HG03558 (cell line): ENCODE measurements at regions not wholly inside any gene's neighbourhood (a gene's known extent, or its start where the extent isn't known, plus 50 kb on each side); places are given as distances from the start of the nearest gene placed in this dataset.
"Not testable (repeated sequence)": the region's sequence is repeated elsewhere in the genome, so short reads cannot be mapped to it uniquely, and the experiment has no call there.

Experiments used
- ATAC-seq: cut with Tn5 transposase; IDR thresholded peaks from one replicate; pipeline ENCODE4 v1.9.1; 2021; ENCODE audit warnings: moderate number of reproducible peaks; ENCODE audit not compliant: unreplicated experiment; ENCODE audit errors: extremely low read depth

GRCh38 chr4:135900956-135901355 is 1631.3 kb downstream of the PCDH18 start:
- ATAC-seq = no peak

GRCh38 chr4:135864304-135864703 is 1662.7 kb upstream of the PABPC4L start:
- ATAC-seq = not testable (repeated sequence)

- no peak for ATAC-seq
These were observed 1639.2 kb upstream of the PABPC4L start for GRCh38 chr4:135840781-135841180.

DNA sequence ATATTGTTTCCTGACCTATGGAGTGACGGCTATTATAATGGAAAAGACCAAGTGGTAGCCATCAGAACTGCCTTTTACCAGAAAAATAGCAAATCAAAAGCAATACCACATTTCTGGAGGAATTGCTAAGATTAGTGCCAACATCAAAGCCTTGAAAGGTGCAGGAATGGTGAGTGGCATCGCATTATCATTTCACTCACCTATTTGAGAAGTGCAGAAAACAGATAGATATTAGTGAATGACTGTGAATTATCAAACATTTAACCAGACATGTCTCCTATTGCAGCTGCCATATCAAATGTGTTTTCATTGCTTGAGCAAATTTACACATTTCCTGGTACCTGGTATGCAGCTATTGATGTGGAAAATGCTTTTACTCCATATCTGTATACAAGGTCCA is 1638.1 kb upstream of the PABPC4L start:
- no peak for ATAC-seq

DNA sequence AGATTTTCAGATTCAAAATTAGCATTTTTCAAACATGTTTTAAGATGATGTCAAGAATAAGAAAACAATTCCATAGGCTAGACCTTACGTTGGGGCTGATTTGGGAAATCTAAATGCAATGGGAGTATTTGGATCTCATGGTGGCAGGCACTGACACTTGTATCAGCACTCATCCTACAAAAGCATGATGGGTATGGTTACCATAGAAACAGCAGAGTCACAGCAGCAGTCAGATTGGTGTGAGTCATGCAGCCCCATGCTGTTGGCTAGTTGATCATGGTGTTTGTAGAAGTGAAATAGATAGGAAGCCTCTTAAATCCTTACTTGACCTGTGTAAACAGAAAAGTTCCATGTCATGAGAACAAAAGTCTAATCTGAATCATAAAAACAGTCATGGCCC is 1637.3 kb upstream of the PABPC4L start:
- ATAC-seq = no peak

- no peak for ATAC-seq
These were observed 1632.9 kb upstream of the PABPC4L start for GRCh38 chr4:135834471-135834870.

GRCh38 chr4:135833529-135833928 is 1631.9 kb upstream of the PABPC4L start:
- no peak for ATAC-seq

GRCh38 chr4:135824759-135825296 is 1623.2 kb upstream of the PABPC4L start:
- no peak for ATAC-seq

GRCh38 chr4:135804785-135805184 is 1603.2 kb upstream of the PABPC4L start:
- no peak for ATAC-seq

DNA sequence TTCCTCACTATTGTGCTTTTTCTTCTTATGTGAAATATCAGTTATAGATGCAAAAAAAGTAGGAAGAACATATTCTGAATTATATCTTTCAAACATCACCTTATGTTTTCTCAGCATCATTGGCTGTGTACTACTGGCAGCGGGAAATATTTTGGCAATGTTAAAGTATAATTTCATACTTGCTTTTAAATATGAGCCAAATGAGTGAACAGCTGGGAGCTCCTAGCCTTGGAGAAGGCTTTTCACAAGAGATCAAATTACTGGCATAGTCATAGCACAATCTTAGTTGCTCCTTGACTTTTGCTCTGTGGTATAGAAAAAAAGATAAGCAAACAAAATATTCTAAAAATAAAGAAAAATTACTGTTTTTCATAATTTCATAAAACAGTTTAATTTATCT is 1575.8 kb upstream of the PABPC4L start:
- no peak for ATAC-seq

DNA sequence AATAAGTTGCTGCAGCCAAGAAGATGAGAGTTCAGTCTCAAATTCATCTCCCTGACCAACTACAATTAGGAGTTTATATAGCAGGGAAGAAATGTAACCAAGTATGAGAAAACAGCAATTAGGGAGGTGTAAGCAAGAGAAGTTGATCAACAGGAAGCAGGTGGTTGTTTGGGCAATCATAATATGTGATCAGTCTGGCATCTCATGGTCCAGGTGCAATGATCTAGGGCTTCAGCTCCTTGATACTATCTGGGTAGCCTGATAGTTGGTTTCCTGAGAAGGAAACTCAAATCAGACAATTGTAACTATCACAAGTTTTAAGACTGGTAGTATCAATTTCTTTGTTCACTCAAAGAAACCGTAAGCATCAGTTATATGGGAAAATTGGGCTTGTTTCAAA is 1574.3 kb upstream of the PABPC4L start:
- no peak for ATAC-seq

- ATAC-seq = no peak
These were observed 1568.9 kb upstream of the PABPC4L start for GRCh38 chr4:135770505-135770904.

GRCh38 chr4:135744928-135745327 is 1543.3 kb upstream of the PABPC4L start:
- no peak for ATAC-seq

DNA sequence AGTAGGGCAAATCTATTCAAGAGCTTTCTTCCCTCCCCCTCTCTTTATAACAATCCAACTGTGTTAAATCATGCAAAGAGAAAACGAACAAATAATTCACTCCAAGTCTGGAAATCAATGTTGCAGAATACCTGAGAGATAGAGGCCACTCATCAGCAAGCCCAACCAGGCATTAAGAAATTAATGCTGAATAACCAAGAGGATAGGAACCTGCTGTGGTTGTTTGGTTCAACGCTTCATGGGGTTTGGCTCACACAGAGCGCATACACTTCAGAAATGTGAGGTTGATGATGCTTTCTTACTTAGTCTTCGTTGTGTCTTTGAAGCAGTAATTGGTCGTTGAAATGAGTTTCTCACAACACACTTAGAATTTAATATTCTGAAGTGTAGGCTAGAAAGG is 1540.0 kb upstream of the PABPC4L start:
- ATAC-seq = no peak

DNA sequence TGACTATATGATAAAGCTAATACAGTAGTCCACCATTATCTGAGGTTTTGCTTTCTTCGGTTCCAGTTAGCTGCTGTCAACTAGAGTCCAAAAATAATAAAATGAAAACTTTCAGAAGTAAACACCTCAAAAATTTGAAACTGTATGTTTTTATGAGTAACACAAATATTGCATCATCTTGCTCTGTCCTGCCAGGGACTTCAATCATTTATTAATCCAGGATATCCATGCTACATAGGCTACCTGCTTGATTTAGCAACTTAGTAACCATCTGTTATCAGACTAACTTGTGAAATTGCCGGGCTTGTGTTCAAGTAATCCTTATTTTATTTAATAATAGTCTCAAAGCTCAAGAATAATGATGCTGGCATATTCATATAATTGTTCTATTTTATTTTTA is 1537.8 kb upstream of the PABPC4L start:
- no peak for ATAC-seq

DNA sequence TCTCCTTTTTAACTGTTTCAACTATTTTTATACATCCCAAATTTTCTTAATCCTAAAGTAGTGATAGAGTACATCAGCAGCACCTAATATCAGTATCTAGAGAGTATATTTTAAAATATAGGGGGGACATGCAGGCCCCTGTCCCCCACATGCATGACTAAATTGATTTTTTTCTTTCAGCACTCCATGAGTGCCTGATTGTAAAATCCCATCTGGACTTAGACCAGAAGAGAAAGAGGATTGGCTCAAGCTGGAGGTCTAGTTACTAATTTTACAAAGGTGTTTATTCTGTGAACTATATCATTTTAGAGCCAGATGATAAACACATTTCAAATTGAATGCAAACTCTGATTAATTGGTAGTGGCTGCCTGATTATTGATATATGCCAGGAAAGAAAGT is 1533.9 kb upstream of the PABPC4L start:
- ATAC-seq = no peak

DNA sequence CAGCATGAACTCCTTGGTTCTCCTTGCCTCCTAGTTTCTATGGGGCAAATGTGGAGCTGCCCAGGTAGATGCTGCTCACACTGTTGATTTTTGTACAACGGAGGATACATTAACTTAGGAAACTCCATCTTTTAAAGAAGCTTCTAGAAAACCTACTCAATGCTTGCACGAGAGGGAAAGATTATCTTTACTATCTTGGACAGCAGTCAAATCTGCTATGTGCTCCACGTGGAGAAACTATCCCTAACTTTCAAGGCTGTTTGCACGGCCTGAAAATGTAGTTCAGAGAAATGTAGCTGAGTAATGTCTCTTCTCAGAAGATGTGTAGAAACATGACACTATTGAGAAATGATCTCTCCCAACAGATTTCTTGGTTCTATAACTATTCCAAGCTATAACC is 1530.9 kb upstream of the PABPC4L start:
- ATAC-seq = no peak

DNA sequence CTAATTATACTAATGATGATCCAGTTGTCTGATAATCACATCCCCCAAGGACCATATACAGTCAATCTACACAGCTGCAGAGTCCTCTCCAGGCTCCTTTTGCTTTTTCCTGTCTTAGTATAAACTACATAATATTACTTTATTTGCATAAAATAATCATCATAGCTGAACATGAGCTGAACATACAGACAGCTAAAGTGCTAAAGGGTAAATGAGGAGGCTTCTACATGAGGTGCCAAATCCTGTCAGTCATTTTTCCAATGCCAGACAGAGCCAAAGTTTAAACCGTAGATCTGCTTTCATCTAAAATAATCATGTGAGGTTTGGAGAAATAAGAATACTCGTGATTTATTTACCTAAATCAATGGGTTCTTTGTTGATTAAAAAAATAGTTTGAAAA is 1530.1 kb upstream of the PABPC4L start:
- no peak for ATAC-seq

- ATAC-seq = no peak
These were observed 1522.8 kb upstream of the PABPC4L start for GRCh38 chr4:135724421-135724820.

DNA sequence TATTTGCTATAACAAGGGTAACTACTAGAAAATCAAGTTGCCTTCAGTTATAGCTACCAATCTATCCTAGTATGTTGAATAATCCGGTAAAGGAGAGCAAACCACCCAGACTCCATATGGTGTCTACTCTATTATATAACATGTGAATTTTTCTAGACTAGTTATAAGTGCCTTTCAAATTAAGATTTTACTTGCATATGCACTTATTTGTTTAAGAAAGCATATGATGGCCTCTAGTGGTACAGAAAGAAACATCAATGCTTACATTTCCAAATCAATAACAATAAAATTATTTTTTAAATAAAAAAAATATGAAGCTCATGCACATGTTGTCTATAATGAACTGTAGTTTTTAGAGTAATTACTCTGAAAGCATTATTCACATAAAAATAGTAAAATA is 1516.4 kb upstream of the PABPC4L start:
- no peak for ATAC-seq

GRCh38 chr4:135705343-135705742 is 1503.8 kb upstream of the PABPC4L start:
- ATAC-seq = no peak

DNA sequence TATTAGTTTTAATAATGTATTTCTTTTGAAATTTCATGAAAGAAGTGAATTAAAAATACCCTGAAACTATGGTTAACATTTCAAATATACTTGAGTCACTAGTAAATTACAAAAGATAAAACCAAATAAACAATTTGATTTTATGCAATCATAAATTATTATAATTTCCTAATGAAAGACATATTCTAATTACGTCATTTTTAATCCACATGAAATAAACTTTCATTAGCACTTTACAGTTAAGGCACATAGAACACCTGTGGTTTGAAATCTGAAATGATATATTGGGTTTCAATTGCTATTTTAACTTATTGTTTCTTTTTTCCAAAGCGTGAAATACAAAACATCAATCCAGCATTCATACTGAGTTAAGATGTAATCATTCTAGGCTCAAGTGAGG is 1492.5 kb upstream of the PABPC4L start:
- ATAC-seq = no peak

GRCh38 chr4:135684001-135684400 is 1482.4 kb upstream of the PABPC4L start:
- no peak for ATAC-seq
